Stimulated activated CD4-positive, alpha-beta T cell treated with anti-CD3 and anti-CD28 coated beads, Interleukin-4, amount 100 ng/mL, for 1 hour (primary cell): ENCODE measurements at regions not wholly inside any gene's neighbourhood (a gene's known extent, or its start where the extent isn't known, plus 50 kb on each side); places are given as distances from the start of the nearest gene placed in this dataset.

Experiments
- DNase-seq: peaks from one replicate; pipeline ENCODE4 v3.0.0-alpha.2; 2020

- DNase-seq = no peak
Observed at GRCh38 chr5:110324876-110325275, 401.6 kb downstream of the TMEM232 start.

GRCh38 chr5:110329955-110330525 is 396.4 kb downstream of the TMEM232 start:
- no peak for DNase-seq

DNA sequence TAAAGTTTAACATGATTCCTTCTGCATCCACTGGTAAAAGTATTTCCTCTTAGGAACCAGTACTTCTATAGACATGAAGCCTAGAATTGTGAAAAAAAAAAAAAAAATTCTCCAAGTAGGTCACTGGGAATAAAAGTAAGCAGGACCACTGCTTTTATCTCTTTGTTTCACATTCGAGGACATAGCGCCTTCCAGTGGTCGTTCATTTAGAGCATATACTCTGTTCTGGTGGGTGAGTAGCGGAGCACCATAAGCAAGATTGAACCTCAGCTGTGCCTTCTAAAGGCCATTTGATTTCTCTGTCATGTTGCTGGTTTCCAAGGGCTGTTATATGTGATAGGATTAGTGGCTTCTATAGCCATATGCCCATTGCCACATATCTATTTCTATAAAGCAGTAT is 393.1 kb downstream of the TMEM232 start:
- no peak for DNase-seq

GRCh38 chr5:110335361-110336066 is 391.0 kb downstream of the TMEM232 start:
- no peak for DNase-seq

DNA sequence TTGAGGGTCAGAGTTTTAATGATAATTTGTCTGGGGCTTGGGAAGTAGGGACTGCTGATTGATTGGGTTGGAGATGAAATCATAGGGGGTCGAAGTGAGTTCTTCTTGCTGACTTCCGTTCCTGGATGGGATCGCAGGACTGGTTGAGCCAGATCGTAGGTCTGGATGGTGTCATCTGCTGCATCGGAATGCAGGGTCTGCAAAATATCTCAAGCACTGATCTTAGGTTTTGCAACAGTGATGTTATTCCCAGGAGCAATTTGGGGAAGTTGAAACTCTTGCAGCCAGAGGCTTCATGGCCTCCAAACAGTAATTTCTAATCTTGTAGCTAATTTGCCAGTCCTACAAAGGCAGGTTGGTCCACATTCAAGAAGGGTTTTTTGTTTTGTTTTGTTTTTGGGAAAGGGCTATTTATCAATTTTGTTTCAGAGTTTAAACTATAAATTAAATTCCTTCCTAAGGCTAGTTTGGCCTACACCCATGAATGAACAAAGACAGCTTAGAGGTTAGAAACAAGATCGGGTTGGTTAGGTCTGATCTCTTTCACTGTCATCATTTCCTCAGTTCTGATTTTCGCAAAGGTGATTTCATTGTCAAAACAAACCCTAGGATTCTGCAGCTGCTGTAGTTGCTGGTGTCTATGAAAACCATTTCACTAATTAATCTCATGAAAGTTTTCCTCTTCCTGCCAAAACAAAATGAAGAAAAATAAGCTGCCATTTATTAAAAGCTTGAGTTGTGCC is 388.0 kb downstream of the TMEM232 start:
- DNase-seq = no peak

- DNase-seq = no peak
Observed at GRCh38 chr5:110339399-110339798, 387.1 kb downstream of the TMEM232 start.

- no peak for DNase-seq
Observed at GRCh38 chr5:110341836-110342235, 384.6 kb downstream of the TMEM232 start.

GRCh38 chr5:110342683-110343082 is 383.8 kb downstream of the TMEM232 start:
- DNase-seq = no peak

DNA sequence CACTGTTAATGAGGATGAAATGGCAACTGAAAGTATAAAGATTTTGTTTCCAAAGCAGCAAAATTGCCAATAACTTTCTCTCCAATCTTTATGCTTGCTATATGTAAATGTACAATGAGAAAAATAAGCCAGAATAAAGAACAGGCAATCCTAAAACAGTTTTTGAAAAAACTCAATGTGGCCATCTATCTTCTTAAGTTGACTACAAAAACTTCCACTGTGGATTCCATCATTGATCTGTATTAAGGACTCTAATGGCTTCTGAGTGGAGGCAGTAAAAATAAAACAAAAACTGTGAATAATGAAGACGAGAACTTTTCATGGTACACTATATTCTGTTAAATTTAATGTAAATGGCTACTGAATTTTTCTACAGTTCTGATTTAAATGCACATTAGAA is 382.9 kb downstream of the TMEM232 start:
- DNase-seq = no peak

DNA sequence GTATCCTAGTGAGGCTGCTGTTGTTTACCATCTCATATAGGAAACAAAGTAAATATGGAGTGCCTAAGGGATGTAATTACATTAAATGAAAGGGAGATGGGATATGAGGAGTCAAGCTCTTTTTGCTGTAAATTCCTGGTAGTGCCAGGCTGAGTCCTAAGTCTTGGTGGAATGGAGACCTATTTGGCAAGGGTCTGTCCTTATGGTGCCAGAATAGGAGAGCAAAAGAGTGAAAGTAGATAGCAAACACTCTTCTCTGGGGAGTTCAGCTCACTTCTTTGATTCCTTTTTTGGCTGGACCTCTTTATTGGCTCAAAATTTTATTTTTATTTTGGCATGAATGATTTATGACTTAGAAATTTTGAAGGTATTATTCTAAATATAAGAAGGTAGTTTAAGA is 380.8 kb downstream of the TMEM232 start:
- DNase-seq = no peak

GRCh38 chr5:110346893-110347358 is 379.5 kb downstream of the TMEM232 start:
- DNase-seq = no peak

DNA sequence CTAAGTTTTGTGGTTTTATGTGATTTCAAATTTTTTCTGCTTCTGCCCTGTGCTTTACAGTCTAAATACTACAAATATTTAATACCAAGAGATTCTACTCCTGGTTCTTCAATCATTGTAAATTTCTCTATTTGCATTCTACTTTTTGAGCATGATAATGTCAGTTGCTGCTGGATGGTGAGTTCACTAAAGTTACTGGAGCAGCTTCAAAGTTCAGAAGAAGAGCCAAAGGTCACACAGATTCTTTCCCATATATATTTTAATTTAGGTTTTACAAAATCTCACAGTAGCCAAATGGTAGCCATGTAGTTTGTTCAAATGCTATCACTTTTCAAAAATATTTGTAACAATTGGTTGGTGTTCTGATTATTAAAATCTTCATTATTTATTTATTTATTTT is 378.7 kb downstream of the TMEM232 start:
- DNase-seq = no peak

GRCh38 chr5:110351430-110351829 is 375.0 kb downstream of the TMEM232 start:
- DNase-seq = no peak

- no peak for DNase-seq
Observed at GRCh38 chr5:110354311-110354710, 372.2 kb downstream of the TMEM232 start.

DNA sequence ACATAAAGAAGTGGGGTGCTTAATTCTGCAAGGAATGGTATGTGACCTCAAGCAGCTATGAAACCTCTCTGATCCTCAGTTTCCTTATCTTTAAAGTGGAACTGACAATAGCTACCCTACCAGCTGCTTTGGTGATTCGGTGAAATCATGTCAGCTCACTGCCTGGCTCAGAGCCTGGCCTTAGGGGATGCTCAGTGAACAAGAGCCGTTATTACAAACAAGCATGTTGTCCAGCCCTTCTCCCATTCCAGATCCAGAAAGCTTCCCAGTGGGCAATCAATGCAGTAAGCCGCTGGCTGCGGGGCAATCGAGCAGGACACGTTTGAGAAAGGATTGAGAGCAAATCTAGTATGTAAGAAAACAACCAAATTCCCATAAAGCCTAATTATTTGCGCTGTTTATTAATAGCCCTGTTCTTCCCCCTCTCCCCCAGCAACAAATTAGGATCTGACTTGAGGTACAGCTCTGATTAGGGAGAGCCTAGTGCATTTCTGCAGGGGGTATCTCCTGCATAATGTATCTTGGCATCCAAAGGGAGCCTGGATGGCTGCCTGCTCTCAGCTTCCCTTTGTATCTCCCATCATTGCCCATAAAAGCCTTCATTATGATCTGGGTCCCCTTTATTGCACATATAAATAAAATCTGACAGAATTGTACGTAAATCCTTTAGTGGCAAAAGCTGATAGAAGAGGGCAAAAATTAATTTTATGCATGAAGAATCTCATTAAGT is 371.4 kb downstream of the TMEM232 start:
- DNase-seq = no peak

DNA sequence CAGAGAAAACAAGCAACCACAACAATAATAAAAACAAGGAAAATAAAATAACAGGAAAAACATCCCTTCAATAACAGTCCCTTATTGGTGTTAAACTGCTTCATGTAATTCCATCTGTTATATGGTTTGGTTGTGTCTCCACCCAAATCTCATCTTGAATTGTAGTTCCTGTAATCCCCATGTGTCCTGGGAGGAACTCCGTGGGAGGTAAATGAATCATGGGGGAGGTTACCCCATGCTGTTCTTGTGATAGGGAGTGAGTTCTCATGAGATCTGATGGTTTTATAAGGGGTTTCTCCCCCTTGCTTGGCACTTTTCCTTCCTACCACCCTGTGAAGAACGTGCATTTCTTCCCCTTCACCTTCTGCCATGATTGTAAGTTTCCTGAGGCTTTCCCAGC is 369.8 kb downstream of the TMEM232 start:
- DNase-seq = no peak

DNA sequence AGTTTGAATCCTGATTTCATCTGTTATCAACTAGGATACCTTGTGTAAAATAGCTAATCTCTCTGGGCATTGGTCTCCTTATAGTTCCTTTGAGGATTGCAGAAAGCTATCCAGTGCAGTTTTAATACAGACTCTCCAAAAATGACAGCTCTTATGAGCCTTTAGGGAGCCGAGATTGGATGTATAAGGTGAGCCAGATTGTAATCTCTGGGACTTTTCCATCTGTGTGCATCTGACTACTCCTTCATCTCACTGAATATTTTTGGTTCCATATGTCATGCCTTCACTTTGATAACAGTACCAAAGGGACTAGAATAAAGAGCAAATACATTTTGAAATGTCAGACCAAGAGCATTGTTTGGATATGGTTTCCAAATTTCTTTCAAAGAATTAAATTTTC is 367.2 kb downstream of the TMEM232 start:
- no peak for DNase-seq

- no peak for DNase-seq
Observed at GRCh38 chr5:110361471-110361870, 365.0 kb downstream of the TMEM232 start.

DNA sequence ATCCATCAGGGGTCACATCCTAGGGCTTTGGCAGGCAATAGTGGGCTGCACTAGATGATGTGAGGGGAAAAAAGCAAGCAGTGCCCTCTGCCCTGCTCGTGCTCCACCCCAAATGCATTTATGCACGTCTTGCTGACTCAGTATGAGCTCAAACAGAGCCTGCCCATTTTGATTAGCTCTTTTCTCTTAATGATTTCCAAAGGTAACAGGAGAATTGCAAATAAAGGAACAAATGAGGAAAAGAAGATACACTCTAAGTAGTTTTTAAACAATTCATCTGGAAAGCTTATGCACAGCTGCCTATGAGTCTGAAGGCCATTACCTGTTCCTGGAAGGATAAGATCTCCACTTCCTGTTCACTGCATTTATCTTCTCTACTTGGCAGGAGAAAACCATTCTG is 364.2 kb downstream of the TMEM232 start:
- DNase-seq = no peak

DNA sequence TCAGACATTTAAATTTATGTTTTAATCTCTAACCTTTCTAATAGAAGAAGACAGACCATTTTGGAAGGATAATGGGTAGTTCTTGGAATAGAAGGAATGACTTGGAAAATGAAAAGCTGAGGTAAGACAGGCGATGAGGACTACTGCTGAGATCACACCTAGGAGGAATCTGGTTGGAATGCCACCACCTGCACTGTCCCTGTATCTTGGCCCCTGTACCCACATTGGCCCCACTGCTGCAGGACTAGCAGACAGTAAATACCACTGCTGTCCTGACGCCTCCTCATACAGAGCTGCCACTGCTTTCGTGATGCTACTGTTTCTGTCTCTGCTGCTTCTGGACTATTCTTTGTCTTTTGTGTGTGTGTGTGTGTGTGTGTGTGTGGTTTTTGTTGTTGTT is 359.8 kb downstream of the TMEM232 start:
- DNase-seq = no peak
